Superior temporal gyrus (tissue), 1 donor: ENCODE measurements at regions not wholly inside any gene's neighbourhood (a gene's known extent, or its start where the extent isn't known, plus 50 kb on each side); places are given as distances from the start of the nearest gene placed in this dataset.

ENCODE experiments used
- DNase-seq: peaks from one replicate; pipeline ENCODE4 v3.0.0-alpha.2; 2016; ENCODE audit errors: extremely low spot score

DNA sequence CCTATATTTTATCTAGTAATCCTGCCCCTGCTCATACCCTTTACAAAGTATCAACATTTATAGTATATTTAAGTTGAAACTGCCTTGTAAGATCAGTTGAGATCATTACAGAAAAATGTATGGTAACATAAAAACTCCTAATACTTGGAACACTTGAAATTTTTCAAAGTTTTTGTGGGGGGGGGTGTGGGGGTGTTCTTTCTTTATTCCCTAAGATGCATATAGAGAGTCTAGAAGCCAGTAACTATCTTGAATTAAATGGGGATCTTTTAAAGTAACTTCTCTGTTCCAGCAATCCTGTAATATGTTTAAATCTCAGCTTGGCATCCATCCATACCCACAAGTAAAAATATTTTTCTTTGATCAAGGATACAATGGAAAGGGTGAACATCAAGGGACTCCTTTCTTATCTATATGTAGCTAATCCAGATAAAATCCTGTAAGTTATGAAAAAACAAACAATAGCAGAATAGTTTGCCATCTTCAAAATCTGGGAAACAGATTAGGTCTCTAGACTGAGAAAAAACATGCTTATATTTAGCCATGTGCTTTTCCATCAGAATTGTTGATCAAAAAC, 455.3 kb downstream of the MEIS1 start:
- DNase-seq = no peak

DNA sequence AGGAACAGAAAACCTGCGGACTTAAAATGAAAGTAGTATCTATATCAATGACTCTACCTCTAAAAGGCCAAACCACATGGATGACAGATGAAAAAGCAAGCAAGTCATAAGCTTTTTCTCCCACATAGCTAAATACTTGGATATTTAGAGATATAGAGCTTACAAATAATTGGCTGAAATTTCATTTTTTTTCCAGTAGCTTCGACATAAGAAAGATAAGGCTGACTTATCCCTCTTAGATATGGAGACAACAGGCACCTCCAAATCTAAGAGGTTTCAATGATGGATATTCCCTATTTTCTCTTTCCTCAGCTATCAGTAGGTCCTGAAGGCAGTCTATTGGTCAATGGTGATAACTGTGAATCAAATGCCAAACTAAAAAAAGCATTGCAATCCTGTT, 460.3 kb downstream of the MEIS1 start:
- DNase-seq = no peak

DNA sequence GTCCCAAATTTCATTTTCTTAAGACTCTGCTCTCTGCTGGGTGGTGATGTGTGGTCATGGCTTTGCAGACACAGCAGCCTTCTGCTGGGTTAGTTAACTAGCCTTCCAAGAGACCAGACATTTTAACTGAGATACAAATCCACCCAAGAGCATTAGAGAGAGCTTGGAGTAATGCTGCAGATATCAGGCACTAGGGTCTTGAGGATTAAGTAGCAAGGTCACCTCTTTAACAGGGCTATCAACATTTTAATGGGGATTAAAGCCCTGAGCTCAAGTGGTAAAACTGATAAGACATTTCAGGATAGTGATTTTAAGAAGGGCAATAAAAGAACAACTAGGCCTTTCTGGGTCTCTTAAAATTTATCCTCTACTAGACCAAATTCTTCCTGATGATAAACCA, 461.2 kb downstream of the MEIS1 start:
- no peak for DNase-seq

DNA sequence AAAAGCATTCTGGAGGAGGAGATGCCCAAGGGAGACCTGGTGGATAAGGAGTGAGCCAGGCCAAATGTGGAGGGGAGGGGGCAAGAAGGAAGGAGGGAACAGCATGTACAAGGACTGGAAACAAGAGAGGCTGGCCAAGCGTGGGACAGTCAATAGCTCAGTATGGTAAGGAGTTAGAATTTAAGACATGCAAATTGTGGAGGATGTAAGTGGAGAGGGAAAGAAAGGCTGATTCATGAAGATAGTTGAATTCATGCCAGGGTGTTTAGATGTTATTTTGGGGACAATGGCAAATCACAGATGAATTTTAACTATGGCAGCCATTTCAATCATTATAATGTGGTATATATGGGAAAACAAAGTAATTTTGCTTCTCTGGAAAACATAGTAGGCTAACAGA, 462.3 kb downstream of the MEIS1 start:
- no peak for DNase-seq

DNA sequence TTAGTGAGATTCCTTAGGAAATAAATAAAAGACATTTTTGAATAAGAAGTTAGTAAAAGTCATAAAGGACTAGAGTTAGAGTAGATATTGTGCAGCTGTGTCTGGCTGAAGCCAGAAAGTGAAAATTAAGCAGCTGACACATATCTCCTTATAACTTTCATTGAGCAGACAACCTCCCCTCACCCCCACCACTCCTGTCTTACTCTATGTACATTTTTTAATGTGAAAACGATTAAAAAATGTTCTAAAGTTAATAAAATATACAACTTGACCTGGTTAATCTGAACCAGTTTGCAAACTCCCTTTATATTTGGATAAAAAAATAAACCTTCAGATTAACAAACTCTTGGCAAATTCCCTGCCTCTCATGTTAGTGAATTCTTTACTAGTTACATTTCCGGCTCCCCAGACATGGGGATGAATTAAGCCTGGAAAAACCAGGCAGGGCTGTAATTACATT, 462.8 kb downstream of the MEIS1 start:
- DNase-seq = no peak

DNA sequence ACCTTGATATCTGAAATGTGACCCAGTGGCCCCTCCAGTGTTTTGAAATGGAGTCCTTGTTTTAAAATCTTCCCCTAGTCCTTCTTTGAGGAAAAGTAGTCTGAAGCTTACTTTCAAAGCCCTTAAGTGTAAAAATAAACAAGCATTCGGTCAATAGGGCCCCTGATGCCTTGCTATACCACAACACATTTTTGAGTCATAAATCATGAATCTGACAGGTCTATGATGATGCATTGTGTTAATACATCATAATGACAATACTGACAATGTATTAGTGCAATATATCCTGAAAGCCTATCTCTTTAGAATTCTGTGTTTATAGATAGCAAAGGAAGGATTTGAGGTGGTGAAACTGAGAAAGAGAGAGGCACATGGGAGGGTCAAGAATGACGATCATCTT, 464.2 kb downstream of the MEIS1 start:
- DNase-seq = no peak

DNA sequence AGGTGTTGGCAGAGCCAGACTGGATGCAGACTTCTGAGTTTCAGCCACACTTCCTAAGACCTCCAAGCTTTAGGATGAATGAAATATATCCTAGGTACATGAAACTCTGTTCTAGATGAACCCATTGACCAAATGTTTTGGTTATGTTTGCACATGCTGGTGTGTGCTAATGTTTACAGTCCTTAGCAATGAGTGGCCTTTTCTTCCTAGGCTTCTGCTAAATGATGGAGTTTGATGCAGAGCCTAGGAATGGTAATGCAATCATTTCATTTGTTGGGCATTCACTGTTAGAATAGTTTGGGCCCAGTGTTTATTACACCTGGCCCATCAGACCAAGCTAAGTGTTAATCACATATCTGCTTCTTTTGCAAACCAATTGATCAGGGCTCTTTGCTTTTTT, 464.7 kb downstream of the MEIS1 start:
- no peak for DNase-seq

DNA sequence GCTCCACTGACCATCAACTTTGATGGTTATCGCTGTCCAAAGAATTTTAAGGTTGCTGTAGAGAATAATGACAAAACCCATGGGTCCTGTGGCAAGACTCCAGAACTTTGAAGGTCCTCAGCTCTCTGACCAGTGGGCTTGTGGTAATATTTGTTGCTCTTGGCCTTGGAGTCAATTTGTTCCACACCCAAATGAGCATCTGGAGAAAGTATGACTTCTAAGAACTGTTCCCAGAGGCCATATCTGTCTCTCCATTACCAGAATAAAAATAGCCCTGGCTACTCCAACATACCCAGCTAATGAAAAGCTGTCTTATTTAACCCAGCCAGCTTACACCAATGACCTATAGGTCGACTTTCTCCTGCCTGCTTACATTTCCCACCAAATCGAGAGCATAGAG, 466.4 kb downstream of the MEIS1 start:
- no peak for DNase-seq

DNA sequence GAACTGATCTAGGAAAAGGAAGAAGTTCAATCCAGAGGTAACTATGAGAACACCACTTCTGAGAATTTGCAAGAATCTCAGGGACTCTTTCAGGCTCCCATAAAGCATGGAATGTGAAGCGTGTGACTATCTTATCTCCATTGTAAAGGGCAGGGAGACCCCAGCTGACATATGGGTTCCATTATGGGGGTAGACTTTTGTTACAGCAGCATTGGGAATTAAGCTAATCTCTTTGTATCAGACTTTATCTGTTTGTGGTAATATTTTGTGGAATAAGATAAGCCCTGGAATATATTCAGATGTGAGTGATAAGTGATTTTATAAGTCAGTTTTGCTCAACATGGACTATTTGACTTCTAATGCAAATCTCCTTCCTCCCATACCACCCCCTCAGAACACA, 468.3 kb downstream of the MEIS1 start:
- no peak for DNase-seq

DNA sequence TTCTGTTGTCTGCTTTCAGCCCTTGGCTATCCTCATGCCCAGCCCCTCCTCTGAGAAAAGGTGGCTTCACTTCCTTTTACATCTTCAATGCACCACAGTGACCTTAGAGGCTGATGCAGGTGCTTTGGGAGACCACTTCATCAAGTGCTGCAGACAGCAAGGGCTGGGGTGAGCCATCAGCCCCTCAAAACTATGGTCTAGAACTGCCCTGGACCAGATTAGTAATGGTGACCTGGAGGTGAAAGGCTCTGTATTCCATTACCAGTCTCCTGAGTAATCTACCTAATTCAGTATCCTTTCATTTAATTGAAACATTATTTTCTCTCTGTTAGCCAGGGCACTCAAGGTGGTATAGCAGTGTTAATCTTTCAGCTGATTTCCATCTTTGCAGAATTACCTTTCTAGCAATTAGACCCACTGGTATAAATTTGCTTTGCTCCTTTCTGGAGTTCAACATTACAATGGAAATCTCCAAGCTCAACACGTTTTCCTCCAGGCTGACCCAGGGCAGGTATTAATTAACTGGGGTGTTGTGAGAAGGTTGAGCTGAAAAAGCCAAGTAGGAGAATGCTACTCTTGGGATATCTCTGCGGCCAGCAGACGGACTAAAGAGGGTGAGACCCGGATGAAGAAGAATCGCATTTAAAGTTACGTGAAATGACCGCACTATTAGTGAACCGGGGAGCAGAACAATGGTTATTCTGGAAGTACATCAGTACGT, 469.0 kb downstream of the MEIS1 start:
- DNase-seq = no peak

DNA sequence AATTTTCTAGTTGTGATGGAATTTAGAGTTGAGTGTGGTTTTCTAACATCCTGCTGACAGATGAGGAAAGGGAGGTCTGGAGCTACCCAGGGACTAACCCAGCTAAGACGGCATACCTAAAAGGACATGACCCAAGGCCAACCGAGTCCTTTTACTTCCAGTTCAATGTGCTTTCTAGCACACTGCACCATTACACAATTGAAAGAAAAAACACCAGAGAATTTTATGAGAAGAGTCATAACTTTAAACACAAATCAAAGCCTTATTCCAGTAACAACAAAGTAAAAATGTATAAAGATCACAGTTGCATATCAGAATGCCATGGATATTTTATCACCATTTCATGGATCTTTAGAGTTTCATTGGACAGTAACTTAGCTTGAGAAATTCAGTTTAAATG, 480.3 kb downstream of the MEIS1 start:
- DNase-seq = no peak

DNA sequence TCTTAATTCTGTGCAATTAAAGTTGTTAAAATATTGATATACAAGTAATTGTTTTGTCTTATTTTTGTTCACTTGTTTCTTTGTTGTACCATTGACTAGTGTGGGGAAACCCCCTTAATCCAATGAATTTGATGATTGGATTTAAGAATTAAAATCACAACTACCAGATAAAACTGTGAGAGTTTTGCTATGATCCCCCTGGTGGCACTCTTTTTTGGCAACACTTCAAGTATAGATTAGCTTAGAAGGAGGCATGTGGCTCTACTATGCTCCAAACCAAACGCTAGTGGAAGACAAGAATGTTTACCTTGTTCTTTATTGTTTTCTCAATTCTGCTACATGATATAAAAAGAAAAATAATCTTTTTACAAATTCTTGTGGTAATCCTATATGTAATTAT, 477.8 kb upstream of the ETAA1 start:
- DNase-seq = no peak

DNA sequence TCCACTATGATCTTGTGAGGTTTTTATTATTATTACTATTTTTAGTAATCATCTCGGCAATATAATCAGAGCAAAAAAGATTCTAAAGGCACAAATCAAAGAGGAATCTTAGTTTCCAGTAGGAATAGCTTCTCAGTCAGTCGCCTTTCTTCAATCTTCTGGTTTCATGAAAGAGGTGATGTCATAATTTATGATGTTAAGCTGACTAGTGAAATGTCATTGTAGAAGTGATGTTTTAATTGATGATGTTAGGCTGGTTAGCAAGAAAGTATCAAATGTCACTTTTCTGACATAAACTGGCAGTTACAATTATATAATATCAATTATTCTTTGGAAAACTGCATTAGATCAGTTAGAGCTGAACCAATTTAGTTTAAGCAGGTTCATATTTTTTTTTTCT, 476.7 kb upstream of the ETAA1 start:
- no peak for DNase-seq

DNA sequence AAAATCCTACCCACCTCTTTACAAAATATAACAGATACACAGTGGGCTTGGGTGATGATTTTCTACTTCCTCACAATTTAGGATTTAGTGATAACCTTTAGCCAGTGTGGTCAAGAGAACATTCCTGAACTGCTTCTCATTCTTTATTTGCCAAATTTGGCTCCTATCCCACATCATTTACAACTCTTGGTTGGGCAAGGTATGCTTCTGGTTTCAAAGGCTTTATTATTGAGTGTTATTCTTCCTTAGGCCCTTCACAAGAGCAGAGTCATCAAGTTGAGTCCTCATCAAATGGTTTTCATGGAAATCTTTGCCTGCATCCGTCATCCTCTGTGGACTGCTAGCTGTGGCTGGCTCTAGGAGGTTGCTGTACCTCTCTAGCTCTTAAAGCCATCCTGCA, 472.0 kb upstream of the ETAA1 start:
- no peak for DNase-seq

DNA sequence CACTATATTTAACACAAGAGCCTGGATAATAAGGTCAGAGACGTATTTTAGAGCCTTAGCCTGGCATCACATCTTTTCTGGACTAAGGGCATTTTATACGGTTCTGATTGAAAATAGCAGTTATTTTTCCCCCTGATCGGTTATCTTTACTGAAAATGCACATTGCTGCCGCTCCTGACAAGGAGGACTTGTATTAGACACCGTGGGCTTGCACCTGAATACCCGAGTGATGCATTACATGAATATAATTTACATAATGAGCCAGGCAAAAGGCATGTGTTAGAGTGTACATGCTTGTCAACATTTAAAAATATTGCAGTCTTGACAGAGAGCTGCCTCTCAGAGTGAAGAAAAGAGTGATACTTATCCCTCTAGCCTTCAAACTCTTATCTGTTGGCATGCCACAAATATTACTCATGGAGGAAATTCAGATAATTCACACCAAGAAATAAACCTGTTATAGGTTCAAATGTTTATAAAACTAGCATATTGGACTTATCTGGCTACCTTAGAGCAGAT, 470.5 kb upstream of the ETAA1 start:
- DNase-seq = no peak

DNA sequence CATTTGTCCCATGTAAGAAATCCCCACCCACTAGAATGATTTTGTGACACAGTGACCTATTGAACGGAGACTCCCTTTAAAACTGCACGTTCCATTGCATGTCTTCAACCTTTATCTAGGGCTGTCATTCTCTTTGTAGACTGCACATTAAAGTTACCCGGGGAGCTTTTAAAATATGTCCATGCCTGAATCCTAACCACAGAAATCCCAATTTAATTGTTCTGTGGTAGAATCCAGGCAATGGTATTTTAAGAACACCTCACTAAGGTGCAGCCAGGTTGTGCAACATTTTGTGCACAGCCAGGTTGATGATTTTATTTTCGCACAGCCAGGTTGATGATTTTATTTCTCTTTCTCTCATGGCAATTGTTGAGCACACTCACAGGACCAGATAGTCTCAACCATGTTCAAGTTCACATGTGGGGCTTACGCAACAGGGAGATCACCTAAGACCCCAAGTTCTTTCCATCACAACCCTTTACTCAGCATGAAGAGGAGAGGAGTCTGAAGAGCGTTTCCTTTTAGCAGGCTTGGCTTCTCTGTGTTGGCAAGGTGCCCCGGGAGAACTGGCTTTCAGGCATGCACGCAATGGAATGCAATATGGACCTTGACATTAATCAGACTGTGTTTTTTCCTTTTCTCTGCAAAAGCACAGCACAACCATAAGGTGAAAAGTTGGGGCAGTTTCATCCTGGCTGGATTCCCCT, 467.3 kb upstream of the ETAA1 start:
- DNase-seq = no peak

DNA sequence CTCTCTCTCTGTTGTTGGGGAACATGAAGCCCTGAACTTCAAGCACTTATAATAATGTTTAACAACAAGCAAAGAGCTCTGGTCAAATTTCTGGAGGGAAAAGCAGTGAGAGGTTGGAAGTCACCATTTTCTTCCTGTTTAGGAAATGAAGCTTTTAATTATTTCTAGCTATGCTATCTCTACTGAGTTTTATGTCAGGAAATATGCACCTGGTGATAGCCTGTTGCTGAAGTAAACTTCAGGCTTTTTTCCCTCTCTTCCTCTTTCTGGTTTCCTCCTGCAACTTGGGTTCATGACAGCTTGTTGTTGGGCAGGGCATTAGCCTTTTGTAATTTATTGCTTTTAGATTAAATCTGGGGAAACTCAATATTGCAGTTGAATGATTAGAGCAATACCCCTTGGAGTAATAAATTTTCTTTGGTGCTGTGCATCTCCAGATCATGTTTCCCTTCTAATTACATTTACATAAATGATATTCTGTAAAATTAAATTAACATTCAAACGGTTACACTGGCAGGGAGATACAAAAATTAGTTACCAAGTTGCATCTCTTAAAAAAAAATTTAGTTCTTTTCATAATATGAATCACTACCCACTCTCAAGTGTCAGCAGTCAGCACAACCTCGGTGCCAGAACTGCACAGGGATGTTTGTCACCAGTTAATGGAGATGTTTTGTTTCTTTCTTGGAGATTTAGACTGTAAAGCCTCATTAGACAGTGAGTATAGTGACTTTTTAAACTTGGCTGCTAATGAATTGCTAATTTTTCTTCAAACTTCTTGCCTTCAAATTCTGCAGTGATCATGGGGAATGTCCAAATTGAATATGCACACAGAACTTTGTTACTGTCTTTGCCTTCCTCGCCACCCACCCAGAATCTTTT, 466.6 kb upstream of the ETAA1 start:
- no peak for DNase-seq

DNA sequence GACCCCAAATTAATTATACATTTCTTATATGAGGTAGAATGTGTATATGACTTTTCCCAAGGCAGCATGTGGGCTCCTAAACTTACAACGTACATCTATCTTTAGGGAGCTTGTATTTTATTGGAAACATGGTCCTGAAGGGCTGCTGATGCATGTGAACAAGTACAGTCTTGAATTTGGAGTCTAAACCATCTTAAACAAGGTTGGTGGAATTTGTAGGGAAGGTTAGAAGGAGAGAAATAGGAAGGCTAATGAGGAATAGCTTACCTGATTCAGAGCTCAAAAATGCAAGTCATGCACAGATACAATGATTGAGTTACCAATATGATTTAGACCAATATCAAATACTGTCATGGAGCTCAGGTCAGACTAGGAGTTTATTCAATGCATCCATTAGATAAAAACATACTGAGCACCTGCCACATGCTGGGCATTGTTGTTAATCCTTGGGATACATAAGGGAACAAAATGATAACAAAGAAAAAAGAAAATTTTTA, 458.6 kb upstream of the ETAA1 start:
- DNase-seq = no peak

DNA sequence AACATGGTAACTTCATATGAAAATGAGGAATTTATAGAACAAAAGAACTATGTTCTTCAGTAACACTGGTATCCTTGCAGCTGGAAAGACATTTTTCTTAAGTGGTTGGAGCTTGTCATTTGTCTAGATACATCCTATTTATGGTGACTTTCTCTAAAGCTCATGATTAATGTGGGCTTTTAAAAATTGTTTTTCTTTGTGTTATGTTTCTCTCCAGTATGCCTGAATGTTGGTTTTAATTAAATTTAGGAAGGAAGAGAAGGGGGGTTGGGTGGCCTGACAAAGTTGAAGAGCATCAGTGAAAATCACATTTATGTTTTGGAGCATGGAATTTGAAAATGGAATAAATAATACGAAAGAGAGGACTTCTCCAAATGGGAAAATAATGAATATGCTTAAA, 457.1 kb upstream of the ETAA1 start:
- no peak for DNase-seq

DNA sequence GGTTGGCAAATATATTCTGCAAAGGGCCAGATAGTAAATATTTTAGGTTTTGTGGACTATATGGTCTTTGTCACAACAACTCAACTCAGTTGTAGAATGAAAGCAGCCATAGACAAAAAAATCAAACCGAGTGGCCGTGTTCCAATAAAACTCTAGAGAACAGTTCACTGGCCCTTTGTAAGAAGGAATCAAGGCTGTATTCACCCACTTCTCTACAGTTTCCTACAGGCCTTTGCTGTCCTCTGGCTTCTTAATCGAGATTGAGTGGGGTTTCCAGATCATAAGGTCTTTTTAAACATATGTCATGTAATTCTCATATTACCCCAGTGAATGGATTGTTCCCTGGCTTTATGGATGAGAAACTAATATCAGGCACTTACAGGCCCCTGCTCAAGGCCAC, 448.9 kb upstream of the ETAA1 start:
- DNase-seq = peak; percentile 57

DNA sequence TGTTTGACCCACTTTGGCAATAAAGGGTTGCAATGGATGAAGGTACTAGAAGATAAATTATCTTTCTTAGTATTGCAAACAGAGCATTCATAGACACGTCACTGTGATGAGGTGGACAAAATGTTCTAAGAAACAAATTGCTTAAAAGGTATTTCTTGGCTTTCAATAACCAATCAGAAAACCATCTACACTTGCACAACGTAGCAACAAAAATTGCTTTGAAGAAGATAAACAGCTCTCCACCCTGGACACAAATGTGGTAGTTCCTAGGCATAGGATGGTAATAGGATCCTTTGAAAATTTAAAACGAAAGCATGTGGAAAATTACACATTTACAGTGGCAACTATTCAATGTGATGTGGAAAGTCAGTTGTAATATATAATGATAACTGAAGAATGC, 439.9 kb upstream of the ETAA1 start:
- no peak for DNase-seq

DNA sequence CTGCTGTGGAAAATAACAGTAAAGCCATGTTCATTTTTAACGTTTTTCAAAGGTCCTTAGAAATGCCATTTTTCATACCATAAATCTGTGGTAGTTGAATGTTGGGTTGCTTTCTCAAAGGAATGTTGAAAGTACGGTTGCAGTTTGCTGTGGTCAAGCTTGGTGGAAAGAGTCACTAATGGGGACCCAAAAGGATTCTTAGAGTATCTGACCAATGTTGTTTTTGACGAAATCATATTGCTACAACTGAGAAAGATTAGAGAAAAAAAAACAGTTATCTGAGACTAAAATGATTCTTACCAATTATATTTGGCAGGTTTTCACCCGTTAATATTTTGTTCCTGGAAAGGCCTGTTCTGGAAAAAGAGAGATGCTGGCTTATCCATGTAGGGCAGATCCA, 439.5 kb upstream of the ETAA1 start:
- no peak for DNase-seq
